Activated CD4-positive, alpha-beta T cell treated with anti-CD3 and anti-CD28 coated beads, Interleukin-2, Interleukin-6, amounts not matched to agents 100 ng/mL and 50 ng/mL, durations not matched to agents 16 hours and 8 hours (primary cell): ENCODE measurements at regions not wholly inside any gene's neighbourhood (a gene's known extent, or its start where the extent isn't known, plus 50 kb on each side); places are given as distances from the start of the nearest gene placed in this dataset.

Experiments used
- DNase-seq: peaks from one replicate; pipeline ENCODE4 v3.0.0-alpha.2; 2020

- no peak for DNase-seq
These were observed 650.9 kb downstream of the KCNJ2 start for GRCh38 chr17:70820276-70820675.

GRCh38 chr17:70825321-70826125 lies 656.2 kb downstream of the KCNJ2 start:
- no peak for DNase-seq

- no peak for DNase-seq
These were observed 660.5 kb downstream of the KCNJ2 start for GRCh38 chr17:70829876-70830275.

GRCh38 chr17:70834039-70834438 lies 664.7 kb downstream of the KCNJ2 start:
- no peak for DNase-seq

GRCh38 chr17:70848785-70849184 lies 679.5 kb downstream of the KCNJ2 start:
- no peak for DNase-seq

GRCh38 chr17:70855401-70856054 lies 686.2 kb downstream of the KCNJ2 start:
- DNase-seq: no peak

- no peak for DNase-seq
These were observed 688.0 kb downstream of the KCNJ2 start for GRCh38 chr17:70857351-70857750.

- DNase-seq: no peak
These were observed 690.5 kb downstream of the KCNJ2 start for GRCh38 chr17:70859829-70860228.

GRCh38 chr17:70862295-70862694 lies 693.0 kb downstream of the KCNJ2 start:
- no peak for DNase-seq

GRCh38 chr17:70863436-70864248 lies 694.3 kb downstream of the KCNJ2 start:
- no peak for DNase-seq

- no peak for DNase-seq
These were observed 696.9 kb downstream of the KCNJ2 start for GRCh38 chr17:70865993-70866804.

- DNase-seq: no peak
These were observed 698.8 kb downstream of the KCNJ2 start for GRCh38 chr17:70868149-70868548.

GRCh38 chr17:70869402-70870085 lies 700.2 kb downstream of the KCNJ2 start:
- no peak for DNase-seq

- no peak for DNase-seq
These were observed 702.0 kb downstream of the KCNJ2 start for GRCh38 chr17:70871180-70871818.

- DNase-seq: no peak
These were observed 702.8 kb downstream of the KCNJ2 start for GRCh38 chr17:70872103-70872502.

- no peak for DNase-seq
These were observed 706.5 kb downstream of the KCNJ2 start for GRCh38 chr17:70875729-70876310.

- DNase-seq: no peak
These were observed 709.5 kb downstream of the KCNJ2 start for GRCh38 chr17:70878879-70879278.

- no peak for DNase-seq
These were observed 710.1 kb downstream of the KCNJ2 start for GRCh38 chr17:70879401-70879800.

- no peak for DNase-seq
These were observed 711.8 kb downstream of the KCNJ2 start for GRCh38 chr17:70881093-70881492.

GRCh38 chr17:70882504-70882903 lies 713.2 kb downstream of the KCNJ2 start:
- no peak for DNase-seq

- DNase-seq: no peak
These were observed 717.3 kb downstream of the KCNJ2 start for GRCh38 chr17:70886648-70887047.
